IMR-90 (cell line): ENCODE measurements at regions not wholly inside any gene's neighbourhood (a gene's known extent, or its start where the extent isn't known, plus 50 kb on each side); places are given as distances from the start of the nearest gene placed in this dataset.

Source experiments
- ATAC-seq: fragments of 200-7000 bp; cut with Tn5 transposase; 2 replicates; pipeline ENCODE4 v1.9.1; 2020; ENCODE audit warnings: low read depth, mild to moderate bottlenecking, moderate library complexity
- BruUV-seq: library from RNA; stranded (reverse); fragments of 400-500 nt; replicated peaks from 2 replicates; lab custom pipeline; 2021; lab: Mats Ljungman, UMichigan
- CTCF ChIA-PET: fragments of 300-600 bp; formaldehyde crosslinking; extraction: SDS; loops from one replicate; lab custom pipeline; 2021; ENCODE audit warnings: antibody characterized with exemption; lab: Yijun Ruan, JAX
- POLR2A ChIA-PET: fragments of 300-600 bp; sonication (Branson Sonifier 250); formaldehyde crosslinking; loops from one replicate; lab custom pipeline; 2022; ENCODE audit warnings: antibody characterized with exemption; ENCODE audit not compliant: unreplicated experiment; lab: Charles Lee
- DNase-seq: peaks from one replicate; pipeline ENCODE4 v3.0.0; 2013
- H2AFZ ChIP-seq: replicated peaks from 2 replicates; pipeline ENCODE3; 2013; ENCODE audit warnings: low read length, mild to moderate bottlenecking; ENCODE audit not compliant: poor library complexity
- H2AK5ac ChIP-seq: 2 replicates; pipeline ENCODE4 v1.6.1; 2013; ENCODE audit warnings: low read depth, low read length, inconsistent platforms
- H2AK9ac ChIP-seq: replicated peaks from 2 replicates; pipeline ENCODE3; 2013; ENCODE audit warnings: mild to moderate bottlenecking, low read depth, low read length, moderate library complexity; ENCODE audit not compliant: poor library complexity
- H2BK120ac ChIP-seq: 2 replicates; pipeline ENCODE4 v1.6.1; 2013; ENCODE audit warnings: low read depth, low read length, inconsistent platforms
- H2BK15ac ChIP-seq: 3 replicates; pipeline ENCODE4 v1.6.1; 2013; ENCODE audit warnings: low read depth, low read length, inconsistent platforms
- H2BK20ac ChIP-seq: 2 replicates; pipeline ENCODE4 v1.6.1; 2013; ENCODE audit warnings: low read depth, mild to moderate bottlenecking, inconsistent platforms, low read length, moderate library complexity
- H2BK5ac ChIP-seq: 2 replicates; pipeline ENCODE4 v1.6.1; 2013; ENCODE audit warnings: mild to moderate bottlenecking, low read depth, low read length, inconsistent platforms; ENCODE audit not compliant: poor library complexity, severe bottlenecking
- H3K14ac ChIP-seq: replicated peaks from 2 replicates; pipeline ENCODE4 v1.6.1; 2013; ENCODE audit warnings: low read depth, low read length, inconsistent platforms
- H3K18ac ChIP-seq: 2 replicates; pipeline ENCODE4 v1.6.1; 2013; ENCODE audit warnings: low read depth, low read length, control low read depth
- H3K23ac ChIP-seq: 2 replicates; pipeline ENCODE4 v1.6.1; 2013; ENCODE audit warnings: low read depth, low read length, inconsistent platforms
- H3K27ac ChIP-seq: 2 replicates; pipeline ENCODE4 v1.5.1; 2013; ENCODE audit warnings: mild to moderate bottlenecking, control low read depth, low read length; ENCODE audit not compliant: insufficient read depth
- H3K27me3 ChIP-seq: 2 replicates; pipeline ENCODE4 v1.6.1; 2013; ENCODE audit warnings: low read length; ENCODE audit not compliant: control insufficient read depth, insufficient read depth
- H3K36me3 ChIP-seq: 2 replicates; pipeline ENCODE4 v1.6.1; 2013; ENCODE audit warnings: low read length, mixed read lengths; ENCODE audit not compliant: control insufficient read depth, insufficient read depth
- H3K4ac ChIP-seq: 2 replicates; pipeline ENCODE4 v1.6.1; 2013; ENCODE audit warnings: low read depth, low read length, inconsistent platforms
- H3K4me1 ChIP-seq: 2 replicates; pipeline ENCODE4 v1.6.1; 2013; ENCODE audit warnings: low read length, mixed read lengths; ENCODE audit not compliant: control insufficient read depth, insufficient read depth
- H3K4me2 ChIP-seq: 2 replicates; pipeline ENCODE4 v1.6.1; 2013; ENCODE audit warnings: low read depth, mild to moderate bottlenecking, control low read depth, low read length, moderate library complexity
- H3K4me3 ChIP-seq: 2 replicates; pipeline ENCODE4 v1.5.1; 2013; ENCODE audit warnings: low read depth, mild to moderate bottlenecking, control low read depth, low read length, moderate library complexity; ENCODE audit not compliant: insufficient read depth
- H3K56ac ChIP-seq: 2 replicates; pipeline ENCODE4 v1.6.1; 2013; ENCODE audit warnings: low read length, inconsistent platforms; ENCODE audit not compliant: insufficient read depth; ENCODE audit errors: extremely low read depth
- H3K79me1 ChIP-seq, 2 experiments: 2 replicates each; pipeline ENCODE4 v1.6.1; 2013; ENCODE audit warnings: low read length in 2 of 2, inconsistent platforms in 1 of 2, low read depth in 1 of 2
- H3K9ac ChIP-seq: 2 replicates; pipeline ENCODE4 v1.6.1; 2013; ENCODE audit warnings: low read depth, low read length, control low read depth
- H3K9me1 ChIP-seq: 2 replicates; pipeline ENCODE4 v1.6.1; 2013; ENCODE audit warnings: low read length, inconsistent platforms; ENCODE audit not compliant: insufficient read depth
- H3K9me3 ChIP-seq: 2 replicates; pipeline ENCODE4 v1.6.1; 2013; ENCODE audit warnings: low read length; ENCODE audit not compliant: control insufficient read depth, insufficient read depth
- H4K20me1 ChIP-seq: 2 replicates; pipeline ENCODE4 v1.6.1; 2013; ENCODE audit warnings: low read length, inconsistent platforms; ENCODE audit not compliant: insufficient read depth
- H4K5ac ChIP-seq: 2 replicates; pipeline ENCODE4 v1.6.1; 2013; ENCODE audit warnings: mild to moderate bottlenecking, low read depth, low read length, control low read depth
- H4K8ac ChIP-seq, 2 experiments: 2 replicates each; pipeline ENCODE4 v1.6.1; 2013; ENCODE audit warnings: low read depth in 2 of 2, low read length in 2 of 2, control low read depth in 1 of 2, inconsistent platforms in 1 of 2
- H4K91ac ChIP-seq: 2 replicates; pipeline ENCODE4 v1.6.1; 2013; ENCODE audit warnings: low read depth, low read length, inconsistent platforms; ENCODE audit not compliant: insufficient read depth
- BHLHE40 ChIP-seq: fragments of 150-350 bp; IDR thresholded peaks from 2 replicates; pipeline ENCODE4 v1.6.1; 2016; ENCODE audit warnings: mild to moderate bottlenecking, low read depth, low read length
- CEBPB ChIP-seq: IDR thresholded peaks from 2 replicates; pipeline ENCODE4 v1.6.1; 2012; ENCODE audit warnings: low read depth, low read length, improper control_type of control experiment
- MAFK ChIP-seq: IDR thresholded peaks from 2 replicates; pipeline ENCODE4 v1.6.1; 2012; ENCODE audit warnings: low read depth, low read length, improper control_type of control experiment
- MAZ ChIP-seq: IDR thresholded peaks from 2 replicates; pipeline ENCODE4 v1.6.1; 2012; ENCODE audit warnings: low read depth, mild to moderate bottlenecking, low read length, improper control_type of control experiment, moderate library complexity, borderline replicate concordance
- MXI1 ChIP-seq: IDR thresholded peaks from 2 replicates; pipeline ENCODE4 v1.6.1; 2012; ENCODE audit warnings: low read depth, mild to moderate bottlenecking, low read length, moderate library complexity, borderline replicate concordance
- NFE2L2 ChIP-seq: fragments of 150-350 bp; IDR thresholded peaks from 2 replicates; pipeline ENCODE4 v1.6.1; 2016; ENCODE audit warnings: low read depth, mild to moderate bottlenecking, low read length
- POLR2A ChIP-seq: IDR thresholded peaks from 2 replicates; pipeline ENCODE4 v1.6.1; 2012; ENCODE audit warnings: mild to moderate bottlenecking, low read depth, low read length
- RAD21 ChIP-seq: IDR thresholded peaks from 2 replicates; pipeline ENCODE4 v1.6.1; 2012; ENCODE audit warnings: low read length, improper control_type of control experiment
- RCOR1 ChIP-seq: IDR thresholded peaks from 2 replicates; pipeline ENCODE4 v1.6.1; 2012; ENCODE audit warnings: mild to moderate bottlenecking, low read length, improper control_type of control experiment; ENCODE audit not compliant: insufficient replicate concordance
- RFX5 ChIP-seq: IDR thresholded peaks from 2 replicates; pipeline ENCODE4 v1.8.0; 2012; ENCODE audit warnings: low read depth, mild to moderate bottlenecking, low read length, moderate library complexity
- SMC3 ChIP-seq: fragments of 150-350 bp; IDR thresholded peaks from 2 replicates; pipeline ENCODE4 v1.6.1; 2016; ENCODE audit warnings: low read depth, mild to moderate bottlenecking, antibody characterized with exemption, low read length, moderate library complexity
- WGBS, 2 experiments: methylation state at CpG; one replicate each; pipeline versions ENCODE4 v1.1.5 to v1.1.7; 2013; ENCODE audit warnings: missing lambda C conversion rate in 2 of 2; ENCODE audit not compliant: insufficient read length in 1 of 2; ENCODE audit errors: extremely low coverage in 2 of 2; 5-methylcytosine and 5-hydroxymethylcytosine counted together
- dilution Hi-C: fragments of 300-500 bp; cut with HindIII; formaldehyde crosslinking; loops from one replicate; pipeline ENCODE4 v1.14.3; 2018; ENCODE audit warnings: low sequenced_read_pairs; ENCODE audit not compliant: unreplicated experiment
- in situ Hi-C: fragments of 300-500 bp; cut with MboI; formaldehyde crosslinking; loops from 3 replicates; pipeline ENCODE4 v1.14.3; 2019; ENCODE audit warnings: low sequenced_read_pairs, inconsistent platforms, mixed read lengths
- intact Hi-C: fragments of 100-400 bp; cut with micrococcal nuclease; formaldehyde crosslinking; loops from 2 replicates; pipeline ENCODE4 v1.10.0; 2022
- TF ChIP-seq, protein P1 (sequence below): conservative IDR thresholded peaks from 2 replicates; pipeline ENCODE4 v1.5.1; 2012; ENCODE audit warnings: mild to moderate bottlenecking, low read depth, low read length, improper control_type of control experiment
- TF ChIP-seq, protein P2 (sequence below): fragments of 150-350 bp; IDR thresholded peaks from 2 replicates; pipeline ENCODE4 v1.6.1; 2017; ENCODE audit warnings: mild to moderate bottlenecking, antibody characterized with exemption, low read length, low read depth
- TF ChIP-seq, protein P3 (sequence below): fragments of 150-350 bp; IDR thresholded peaks from 2 replicates; pipeline ENCODE4 v1.6.1; 2016; ENCODE audit warnings: low read depth, mild to moderate bottlenecking, low read length, moderate library complexity, borderline replicate concordance

DNA sequence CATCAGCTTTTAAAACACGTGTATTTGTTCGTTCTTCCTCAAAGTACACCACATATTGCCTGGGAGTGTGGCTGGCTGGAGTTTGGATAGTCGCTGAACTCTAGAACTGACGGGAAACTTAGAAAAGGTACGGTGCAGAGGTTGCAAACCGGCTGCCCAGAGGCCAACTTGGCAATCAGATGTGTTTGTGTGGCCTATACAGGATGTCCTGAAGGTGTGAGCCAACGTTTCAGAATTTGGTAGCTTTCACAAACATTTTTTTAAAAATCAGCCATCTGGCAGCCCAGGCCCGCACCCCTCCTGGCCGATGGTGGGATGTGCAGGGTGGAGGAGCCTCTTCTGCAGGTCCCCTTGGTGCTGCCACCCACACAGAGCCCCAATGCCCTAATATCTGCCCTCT is 73.6 kb upstream of the SLC25A33 start:
- Histone ChIP-seq H2BK20ac (no peak overlapping the region), H2AK5ac (no peak overlapping the region), H3K36me3 (no peaks in the 10 kb centered on the region), H3K27ac (no peak overlapping the region), H3K4me1 (peaks cover 6% of the 10 kb centered on the region; the same call in 1 of the 2 replicates), H3K79me1 (no peaks in the 10 kb centered on the region), H3K4me3 (no peak overlapping the region), H4K20me1 (no peaks in the 10 kb centered on the region), H2AFZ (no peak overlapping the region), H3K18ac (no peak overlapping the region), H3K4ac (no peak overlapping the region), H3K9me1 (no peaks in the 10 kb centered on the region), H3K56ac (no peak overlapping the region), H2BK5ac (no peak overlapping the region), H2AK9ac (peak overlapping the region; percentile 70), H3K14ac (no peak overlapping the region), H4K91ac (no peak overlapping the region), H4K8ac (no peak overlapping the region), H2BK120ac (no peak overlapping the region), H3K9ac (no peak overlapping the region), H2BK15ac (no peak overlapping the region), H3K23ac (no peak overlapping the region), H3K4me2 (no peak overlapping the region), H3K9me3 (no peaks in the 10 kb centered on the region), H3K27me3 (peaks cover 18% of the 10 kb centered on the region), H4K5ac (no peak overlapping the region)
- no peak for ATAC-seq
- no TSS peak for BruUV-seq
- WGBS, 2 experiments = no CpG with 5 or more reads among the region's 9 CpGs
- ChIA-PET CTCF (no interaction called here), POLR2A (no interaction called here)
- no peak for DNase-seq
- dilution Hi-C loops (no loop called here), in situ Hi-C loops (no loop called here), intact Hi-C loops (no loop called here)
- TF ChIP-seq, protein P1, sequence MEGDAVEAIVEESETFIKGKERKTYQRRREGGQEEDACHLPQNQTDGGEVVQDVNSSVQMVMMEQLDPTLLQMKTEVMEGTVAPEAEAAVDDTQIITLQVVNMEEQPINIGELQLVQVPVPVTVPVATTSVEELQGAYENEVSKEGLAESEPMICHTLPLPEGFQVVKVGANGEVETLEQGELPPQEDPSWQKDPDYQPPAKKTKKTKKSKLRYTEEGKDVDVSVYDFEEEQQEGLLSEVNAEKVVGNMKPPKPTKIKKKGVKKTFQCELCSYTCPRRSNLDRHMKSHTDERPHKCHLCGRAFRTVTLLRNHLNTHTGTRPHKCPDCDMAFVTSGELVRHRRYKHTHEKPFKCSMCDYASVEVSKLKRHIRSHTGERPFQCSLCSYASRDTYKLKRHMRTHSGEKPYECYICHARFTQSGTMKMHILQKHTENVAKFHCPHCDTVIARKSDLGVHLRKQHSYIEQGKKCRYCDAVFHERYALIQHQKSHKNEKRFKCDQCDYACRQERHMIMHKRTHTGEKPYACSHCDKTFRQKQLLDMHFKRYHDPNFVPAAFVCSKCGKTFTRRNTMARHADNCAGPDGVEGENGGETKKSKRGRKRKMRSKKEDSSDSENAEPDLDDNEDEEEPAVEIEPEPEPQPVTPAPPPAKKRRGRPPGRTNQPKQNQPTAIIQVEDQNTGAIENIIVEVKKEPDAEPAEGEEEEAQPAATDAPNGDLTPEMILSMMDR = no peak
- TF ChIP-seq MAZ (no peak), RCOR1 (no peak), SMC3 (no peak), POLR2A (no peak), MAFK (no peak), RAD21 (no peak), RFX5 (no peak), BHLHE40 (no peak), MXI1 (no peak), CEBPB (no peak), NFE2L2 (no peak)
- TF ChIP-seq, protein P2, sequence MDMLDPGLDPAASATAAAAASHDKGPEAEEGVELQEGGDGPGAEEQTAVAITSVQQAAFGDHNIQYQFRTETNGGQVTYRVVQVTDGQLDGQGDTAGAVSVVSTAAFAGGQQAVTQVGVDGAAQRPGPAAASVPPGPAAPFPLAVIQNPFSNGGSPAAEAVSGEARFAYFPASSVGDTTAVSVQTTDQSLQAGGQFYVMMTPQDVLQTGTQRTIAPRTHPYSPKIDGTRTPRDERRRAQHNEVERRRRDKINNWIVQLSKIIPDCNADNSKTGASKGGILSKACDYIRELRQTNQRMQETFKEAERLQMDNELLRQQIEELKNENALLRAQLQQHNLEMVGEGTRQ = no peak
- TF ChIP-seq, protein P3, sequence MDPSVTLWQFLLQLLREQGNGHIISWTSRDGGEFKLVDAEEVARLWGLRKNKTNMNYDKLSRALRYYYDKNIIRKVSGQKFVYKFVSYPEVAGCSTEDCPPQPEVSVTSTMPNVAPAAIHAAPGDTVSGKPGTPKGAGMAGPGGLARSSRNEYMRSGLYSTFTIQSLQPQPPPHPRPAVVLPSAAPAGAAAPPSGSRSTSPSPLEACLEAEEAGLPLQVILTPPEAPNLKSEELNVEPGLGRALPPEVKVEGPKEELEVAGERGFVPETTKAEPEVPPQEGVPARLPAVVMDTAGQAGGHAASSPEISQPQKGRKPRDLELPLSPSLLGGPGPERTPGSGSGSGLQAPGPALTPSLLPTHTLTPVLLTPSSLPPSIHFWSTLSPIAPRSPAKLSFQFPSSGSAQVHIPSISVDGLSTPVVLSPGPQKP = no peak
